HG03342 (cell line): ENCODE measurements at regions not wholly inside any gene's neighbourhood (a gene's known extent, or its start where the extent isn't known, plus 50 kb on each side); places are given as distances from the start of the nearest gene placed in this dataset.
"Not testable (repeated sequence)": the region's sequence is repeated elsewhere in the genome, so short reads cannot be mapped to it uniquely, and the experiment has no call there.

Experiments
- ATAC-seq: cut with Tn5 transposase; IDR thresholded peaks from one replicate; pipeline ENCODE4 v1.9.1; 2021; ENCODE audit warnings: mild to moderate bottlenecking, moderate library complexity; ENCODE audit not compliant: unreplicated experiment

DNA sequence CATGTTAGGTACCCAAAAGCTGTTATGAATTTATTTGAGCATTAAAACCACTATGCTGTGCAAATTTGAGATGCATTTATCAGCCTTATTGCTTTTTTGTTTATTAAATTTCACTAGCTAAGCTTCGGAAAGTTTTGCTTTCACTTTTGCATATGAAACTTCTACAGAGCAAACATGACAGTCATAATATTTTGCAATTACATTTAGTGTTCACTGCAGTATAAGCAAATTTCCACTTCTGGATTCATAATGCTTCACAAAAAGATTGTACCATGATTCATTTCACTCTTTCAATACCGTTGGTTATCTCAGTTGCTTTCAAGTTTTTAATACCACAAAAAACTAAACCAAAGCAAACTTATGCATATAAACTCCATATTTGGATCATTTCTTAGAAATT is 228.7 kb upstream of the SLC8A1 start:
- ATAC-seq, result peak; percentile 96

DNA sequence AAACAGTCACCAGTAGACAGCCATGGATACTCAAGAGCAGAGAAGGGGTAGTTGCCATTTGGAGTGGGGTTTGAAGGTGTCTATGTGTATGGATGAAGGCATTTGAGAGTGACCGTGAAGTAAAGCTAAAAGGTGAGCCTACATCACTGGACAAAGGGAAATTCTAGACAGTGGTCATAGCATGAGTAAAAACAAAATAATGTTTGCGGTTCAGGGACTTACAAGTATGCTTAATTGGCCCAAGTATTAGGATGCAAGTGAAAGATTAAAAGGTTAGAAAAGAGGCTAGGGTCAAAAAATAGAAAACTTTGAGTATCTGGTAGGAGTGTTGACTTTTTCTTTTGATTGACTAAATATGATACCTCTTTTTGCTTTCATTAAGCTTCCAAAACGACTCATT is 238.1 kb upstream of the SLC8A1 start:
- ATAC-seq, result no peak

DNA sequence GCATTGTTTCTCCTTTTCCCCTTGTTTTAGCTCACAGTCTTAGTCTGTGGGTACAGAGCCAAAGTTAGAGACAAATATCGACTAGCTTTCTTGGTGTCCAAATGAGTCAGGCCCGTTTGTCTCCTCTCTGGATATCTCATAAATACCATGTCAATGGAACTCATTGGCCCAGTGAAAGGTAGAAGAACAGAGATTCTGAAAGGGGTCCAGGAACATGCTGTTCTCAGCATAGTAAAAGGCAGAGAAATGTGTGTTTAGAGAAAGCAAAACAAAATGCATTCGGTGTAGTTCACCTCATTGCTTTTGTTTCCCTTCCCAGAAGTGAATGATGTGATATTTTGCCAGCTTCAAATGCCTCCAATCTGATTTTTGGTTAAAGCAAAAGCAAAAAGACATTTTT is 238.6 kb upstream of the SLC8A1 start:
- ATAC-seq, result no peak

DNA sequence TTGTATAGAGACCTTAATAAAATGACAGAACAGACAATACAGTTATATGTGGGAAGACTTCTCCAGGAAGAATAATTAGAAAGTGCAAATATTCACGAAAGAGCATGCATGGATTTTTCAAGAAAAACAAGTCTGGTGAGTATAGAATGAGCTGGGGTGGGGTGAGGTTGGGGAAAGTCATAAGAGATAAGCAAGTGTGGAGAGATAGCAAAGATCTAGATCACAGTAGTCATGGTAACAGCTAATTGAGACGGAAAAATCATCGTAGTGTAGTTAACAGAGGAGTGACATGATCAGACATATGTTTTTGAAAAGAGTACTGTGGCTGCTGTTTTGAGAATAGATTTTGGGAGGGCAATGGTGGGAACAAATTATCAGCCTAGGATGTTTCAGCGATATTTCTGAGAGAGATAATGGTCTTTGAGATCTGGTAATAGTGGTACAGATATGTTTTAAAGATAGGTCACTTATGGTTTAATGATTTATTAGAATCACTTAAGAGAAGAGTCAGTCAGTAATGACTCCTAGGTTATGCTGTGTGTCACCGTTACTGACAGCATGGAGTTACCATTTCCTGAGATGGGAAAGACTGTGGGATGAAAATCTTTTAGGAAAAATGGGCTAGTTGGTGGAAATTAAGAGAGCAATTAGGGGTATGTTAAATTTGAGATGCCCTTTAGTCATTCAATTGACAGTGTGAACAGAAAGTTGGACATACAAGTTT is 248.5 kb upstream of the SLC8A1 start:
- no peak for ATAC-seq

DNA sequence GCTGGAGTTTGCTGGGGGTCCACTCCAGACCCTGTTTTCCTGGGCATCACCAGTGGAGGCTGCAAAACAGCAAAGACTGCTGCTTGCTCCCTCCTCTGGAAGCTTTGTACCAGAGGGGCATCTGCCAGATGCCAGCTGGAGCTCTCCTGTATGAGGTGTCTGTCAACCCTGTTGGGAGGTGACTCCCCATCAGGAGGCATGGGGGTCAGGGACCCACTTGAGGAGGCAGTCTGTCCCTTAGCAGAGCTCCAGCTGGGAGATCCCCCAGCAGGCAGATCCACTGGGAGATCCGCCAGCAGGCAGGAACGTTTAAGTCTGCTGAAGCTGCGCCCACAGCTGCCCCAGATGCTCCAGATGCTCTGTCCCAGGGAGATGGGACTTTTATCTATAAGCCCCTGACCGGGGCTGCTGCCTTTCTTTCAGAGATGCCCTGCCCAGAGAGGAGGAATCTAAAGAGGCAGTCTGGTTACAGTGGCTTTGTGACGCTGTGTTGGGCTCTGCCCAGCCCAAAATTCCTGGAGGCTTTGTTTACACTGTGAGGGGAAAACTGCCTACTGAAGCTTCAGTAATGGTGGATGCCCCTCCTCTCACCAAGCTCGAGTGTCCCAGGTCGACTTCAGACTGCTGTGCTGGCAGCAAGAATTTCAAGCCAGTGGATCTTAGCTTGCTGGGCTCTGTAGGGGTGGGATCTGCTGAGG is 260.5 kb upstream of the SLC8A1 start:
- not testable (repeated sequence) for ATAC-seq

DNA sequence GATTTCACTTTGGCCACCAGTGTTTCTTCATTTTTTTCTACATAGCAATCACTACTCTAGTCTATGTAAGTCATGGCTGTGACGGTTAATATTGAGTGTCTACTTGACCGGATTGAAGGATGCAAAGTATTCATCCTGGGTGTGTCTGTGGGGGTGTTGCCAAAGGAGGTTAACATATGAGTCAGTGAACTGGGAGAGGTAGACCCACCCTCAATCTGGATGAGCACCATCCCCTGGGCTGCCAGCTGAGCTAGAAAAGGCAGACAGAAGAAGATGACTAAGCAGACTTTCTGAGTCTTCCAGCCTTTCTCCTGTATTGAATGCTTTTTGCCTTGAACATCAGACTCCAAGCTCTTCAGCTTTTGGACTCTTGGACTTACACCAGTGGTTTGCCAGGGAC is 265.0 kb upstream of the SLC8A1 start:
- ATAC-seq, result no peak

DNA sequence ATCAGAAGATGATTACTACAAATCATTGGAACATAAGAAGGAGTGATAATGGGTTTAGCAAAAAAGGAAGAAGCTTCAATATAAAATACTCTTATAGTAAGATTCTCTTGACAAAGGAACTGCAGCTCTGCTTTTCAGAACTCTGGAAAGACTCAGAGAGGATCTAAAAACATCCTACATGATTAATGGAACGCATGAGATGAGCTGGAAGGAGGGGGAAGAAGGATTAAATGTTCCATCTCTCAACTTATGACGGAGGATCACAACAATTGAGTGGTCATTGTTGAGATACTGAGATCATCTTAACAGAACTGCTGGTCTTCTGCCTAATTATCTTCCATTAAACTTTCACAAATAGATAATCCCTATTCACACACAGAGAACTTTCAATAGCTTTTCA is 267.5 kb upstream of the SLC8A1 start:
- no peak for ATAC-seq

DNA sequence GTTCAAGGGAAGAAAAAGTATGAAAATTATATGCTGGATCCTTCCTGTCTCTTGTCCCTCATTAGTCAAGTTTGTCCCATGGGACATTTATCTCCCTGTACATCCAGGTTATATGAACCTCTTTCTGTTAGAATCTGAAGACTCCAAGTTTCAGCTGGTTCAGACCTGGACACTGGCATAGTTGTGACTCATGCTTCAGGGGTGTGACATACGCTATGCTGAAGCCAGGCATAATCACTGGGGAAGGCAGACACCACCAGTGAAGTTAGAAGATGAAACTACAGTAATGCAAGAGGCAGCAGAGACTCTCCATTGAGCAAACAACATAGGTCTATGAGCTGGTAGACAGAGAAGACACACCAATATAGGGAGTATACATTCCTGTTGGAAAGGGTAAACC is 269.7 kb upstream of the SLC8A1 start:
- ATAC-seq, result no peak

DNA sequence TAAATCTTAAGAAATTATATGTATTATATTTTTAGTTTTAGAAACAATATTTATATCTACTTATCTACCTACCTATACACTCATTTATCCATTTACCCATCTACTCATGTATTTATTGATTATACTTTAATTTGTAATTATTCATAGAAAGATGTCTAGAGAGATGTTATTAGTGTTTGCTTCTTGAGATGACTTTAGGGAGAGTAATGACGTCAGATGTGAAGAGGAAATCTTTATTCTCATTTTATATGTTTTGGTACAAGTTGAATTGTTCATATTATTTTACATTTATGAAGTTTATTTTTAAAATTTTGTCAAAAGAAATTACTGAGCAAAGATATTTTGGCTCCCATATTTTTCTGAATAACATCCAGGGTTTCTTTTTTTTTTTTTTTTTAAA is 271.3 kb upstream of the SLC8A1 start:
- ATAC-seq, result no peak

DNA sequence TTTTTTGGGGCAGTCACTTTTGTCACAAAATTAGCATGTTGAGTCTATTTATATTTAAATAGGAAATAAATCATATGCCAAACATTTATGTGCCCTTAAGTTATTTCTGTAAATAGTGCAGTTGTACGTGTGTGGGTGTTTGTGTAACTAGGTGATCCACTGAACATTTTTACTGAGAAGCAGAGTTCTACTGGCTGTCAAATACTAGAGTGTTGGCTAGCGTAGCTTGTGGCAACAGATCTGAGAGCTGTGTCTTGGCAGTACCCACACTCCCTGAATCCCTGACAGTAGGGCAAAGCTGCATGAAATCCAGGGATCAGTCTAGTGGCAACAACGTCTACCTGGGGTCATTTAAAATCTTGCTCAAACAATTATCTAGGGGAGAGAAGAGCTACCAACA is 273.1 kb upstream of the SLC8A1 start:
- no peak for ATAC-seq

DNA sequence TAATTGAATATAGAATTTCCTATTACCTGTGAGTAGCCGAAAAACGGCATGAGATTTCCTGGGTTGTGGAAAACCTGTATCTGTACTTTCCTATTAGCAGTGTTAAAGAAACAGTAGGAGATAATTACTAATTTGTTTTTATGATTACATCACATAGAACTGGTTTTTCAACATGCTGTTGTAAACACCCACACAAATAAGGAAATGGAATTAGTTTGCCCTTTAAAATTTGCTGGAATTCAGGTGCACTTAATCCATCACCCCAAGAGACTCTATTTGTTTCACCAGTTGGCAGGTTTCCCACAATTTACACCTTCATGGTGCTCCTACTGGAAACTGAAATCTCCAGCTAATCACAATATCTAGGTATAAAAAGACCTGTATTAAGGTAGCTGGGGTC is 274.1 kb upstream of the SLC8A1 start:
- no peak for ATAC-seq

DNA sequence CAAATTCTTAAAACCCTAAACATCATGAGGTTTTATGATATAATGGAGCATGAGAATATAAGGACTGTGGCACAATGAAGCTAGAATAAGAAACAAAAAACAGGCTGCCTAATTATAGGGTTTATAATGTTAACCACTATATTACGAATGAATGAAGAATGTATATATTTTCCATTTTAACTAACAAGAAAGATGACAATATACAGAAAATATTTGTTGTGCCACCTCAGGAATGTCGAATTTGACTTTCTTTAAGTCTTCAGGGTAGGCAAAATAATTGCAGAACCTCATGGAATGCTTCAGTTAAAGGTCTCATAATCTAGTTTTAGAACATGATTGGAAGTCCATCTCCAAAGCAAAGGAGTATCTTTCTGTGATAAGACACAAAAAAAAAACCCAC is 282.9 kb upstream of the SLC8A1 start:
- ATAC-seq, result no peak

DNA sequence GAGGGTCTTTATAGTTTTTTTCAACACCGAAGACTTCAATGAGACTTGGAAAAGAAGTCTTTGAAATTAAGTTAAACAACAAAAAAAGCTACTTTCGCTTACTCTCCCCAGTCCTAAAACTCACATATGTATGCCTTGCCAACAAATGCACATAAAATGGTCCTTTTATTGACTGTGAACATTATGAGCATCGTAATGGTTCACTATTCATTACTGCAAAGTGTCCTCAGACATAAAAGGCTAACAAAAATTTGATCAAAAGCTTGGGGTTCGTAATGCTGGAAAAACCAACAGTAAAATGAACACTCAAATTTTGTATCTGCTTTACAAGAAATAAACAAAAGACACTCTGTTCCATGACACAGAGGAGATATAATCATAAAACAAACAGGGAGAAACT is 285.3 kb upstream of the SLC8A1 start:
- ATAC-seq, result no peak

DNA sequence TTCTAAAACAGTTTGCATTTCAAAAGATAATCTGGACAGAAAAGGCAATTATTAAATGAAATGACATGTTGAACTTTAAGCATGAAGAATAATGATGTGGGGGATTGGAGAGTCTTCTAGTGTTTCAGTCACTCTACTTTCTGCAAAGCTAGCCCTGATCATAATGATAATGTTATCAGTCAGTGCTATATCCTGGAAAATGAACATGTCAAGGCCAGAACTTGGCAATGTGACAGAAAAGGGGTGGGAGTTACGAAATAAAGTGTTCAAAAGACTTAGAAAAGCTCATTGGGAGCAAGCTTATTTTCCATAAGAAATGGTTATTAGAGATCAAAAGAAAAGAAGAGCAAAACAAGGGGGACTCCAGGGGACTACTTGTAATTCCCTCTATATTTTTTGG is 288.5 kb upstream of the SLC8A1 start:
- ATAC-seq, result no peak

DNA sequence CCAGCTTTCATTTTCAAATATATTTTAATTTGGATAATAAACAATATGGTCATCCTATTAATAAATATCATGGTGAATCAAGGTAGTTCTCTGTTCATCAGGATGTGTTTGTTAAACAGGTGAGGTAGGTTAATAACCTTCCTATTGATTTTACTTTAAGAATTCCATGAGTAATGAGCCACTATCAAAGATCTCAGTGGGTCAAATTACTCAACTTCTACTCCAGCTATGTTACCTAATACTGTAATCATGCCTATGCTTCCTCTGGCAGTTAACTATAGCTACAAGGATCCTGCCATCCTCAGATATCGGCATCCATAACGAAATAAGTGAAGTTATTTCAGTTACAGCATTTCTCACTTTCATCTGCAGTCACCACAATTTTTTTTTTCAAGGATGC is 289.6 kb upstream of the SLC8A1 start:
- no peak for ATAC-seq

DNA sequence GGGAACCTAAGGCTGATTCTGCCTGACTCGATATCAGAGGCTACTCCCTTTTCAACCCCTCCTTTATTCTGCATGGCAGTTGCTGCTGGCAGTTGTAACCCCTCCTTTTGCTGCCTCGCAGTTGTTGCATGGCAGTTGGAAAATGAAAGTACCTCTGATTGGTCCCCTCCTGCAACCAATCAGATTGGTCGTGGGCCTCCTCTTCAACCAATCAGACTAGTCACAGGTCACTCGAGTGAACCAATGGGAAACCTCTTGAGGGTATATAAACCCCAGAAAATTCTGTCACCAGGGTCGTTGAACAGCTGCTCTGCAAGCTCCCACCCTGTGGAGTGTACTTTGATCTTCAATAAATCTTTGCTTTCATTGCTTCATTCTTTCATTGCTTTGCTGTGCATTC is 294.3 kb upstream of the SLC8A1 start:
- no peak for ATAC-seq

DNA sequence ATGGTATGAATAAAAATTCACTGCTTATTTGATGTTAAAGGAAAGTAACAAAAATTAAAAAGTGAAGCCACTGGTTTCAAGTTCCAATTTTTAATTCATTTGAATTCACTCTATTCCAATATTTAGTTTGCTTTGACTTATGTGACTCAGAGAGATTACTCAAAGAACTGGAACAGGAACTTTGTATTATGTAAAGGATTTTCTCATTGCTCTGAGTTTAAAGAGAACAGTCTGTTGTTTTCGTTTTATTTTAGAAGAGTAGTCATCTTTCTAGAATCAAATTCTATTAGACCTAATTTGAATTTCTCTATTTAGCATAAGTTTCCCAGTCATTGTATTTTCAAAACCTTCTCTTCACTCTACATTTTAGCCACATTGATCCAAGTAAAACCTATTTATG is 300.1 kb upstream of the SLC8A1 start:
- ATAC-seq, result no peak

DNA sequence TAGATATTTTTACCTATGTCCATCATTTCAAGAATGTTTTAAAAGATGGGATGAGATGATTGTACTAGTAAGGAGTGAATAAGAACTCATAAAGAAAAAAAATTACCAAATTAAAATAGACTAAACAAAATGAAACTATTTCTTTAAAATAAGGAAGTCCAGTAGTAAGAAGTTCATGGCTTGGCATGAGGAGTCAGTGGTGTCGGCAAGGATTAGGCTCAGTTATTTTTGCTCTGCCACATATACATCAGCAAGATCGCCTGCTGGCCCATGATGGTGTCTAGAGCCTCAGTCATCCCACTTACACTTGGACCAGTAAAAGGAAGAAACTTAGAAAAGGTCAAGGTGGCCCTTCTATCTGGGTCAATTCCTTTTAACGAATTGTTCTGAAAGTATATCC is 300.9 kb upstream of the SLC8A1 start:
- ATAC-seq, result no peak

DNA sequence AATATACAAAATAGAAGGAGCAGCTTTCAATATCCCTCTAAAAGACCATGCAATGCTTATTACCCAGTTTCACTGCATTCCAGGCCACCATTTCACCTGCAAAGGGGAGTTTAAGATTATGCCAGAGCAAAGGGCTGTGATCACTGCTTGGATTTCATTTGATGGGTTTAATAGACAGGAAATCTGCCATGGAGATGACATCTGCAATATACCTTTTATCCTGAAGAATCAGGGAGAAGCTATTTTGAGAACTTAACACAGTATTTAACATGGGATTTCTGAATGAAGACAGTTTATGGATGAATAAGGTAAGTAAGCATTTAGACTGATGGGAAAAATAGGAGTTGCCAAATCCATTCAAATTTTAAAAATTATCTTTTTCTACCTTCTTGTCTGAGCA is 303.0 kb upstream of the SLC8A1 start:
- no peak for ATAC-seq

DNA sequence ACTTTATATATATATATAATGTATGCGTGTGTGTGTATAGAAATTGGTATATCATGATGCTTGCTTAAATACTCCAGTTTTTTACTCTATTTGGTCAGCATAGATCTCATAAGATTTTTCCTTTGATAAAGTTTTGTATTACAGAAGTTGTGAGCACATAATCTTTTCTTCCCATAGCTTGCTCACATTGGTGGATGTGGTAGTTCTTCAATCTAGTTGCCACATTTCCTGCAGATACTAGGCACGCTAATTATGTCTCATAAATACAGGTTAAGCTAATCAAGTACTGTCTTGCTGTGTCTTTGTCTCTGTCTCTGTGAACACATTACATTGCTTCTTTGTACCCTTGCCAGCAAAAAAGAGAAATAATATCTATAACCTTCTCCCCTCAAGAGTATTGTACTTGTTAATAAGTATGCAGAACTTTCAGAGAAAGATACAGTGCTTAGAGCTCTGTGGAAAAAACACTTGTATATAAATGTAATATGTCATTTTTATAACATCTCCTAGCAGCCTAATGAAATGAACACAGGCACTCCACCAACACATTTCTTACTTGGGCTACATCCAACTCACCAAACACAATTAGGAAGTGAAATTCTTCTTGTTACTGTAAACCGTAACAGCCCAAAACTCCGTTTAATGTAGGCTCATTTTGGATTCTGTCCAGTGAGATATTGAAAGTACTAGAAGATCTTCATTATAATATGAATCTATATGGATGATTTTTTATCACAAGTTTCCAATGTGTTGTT is 306.7 kb upstream of the SLC8A1 start:
- ATAC-seq, result no peak

DNA sequence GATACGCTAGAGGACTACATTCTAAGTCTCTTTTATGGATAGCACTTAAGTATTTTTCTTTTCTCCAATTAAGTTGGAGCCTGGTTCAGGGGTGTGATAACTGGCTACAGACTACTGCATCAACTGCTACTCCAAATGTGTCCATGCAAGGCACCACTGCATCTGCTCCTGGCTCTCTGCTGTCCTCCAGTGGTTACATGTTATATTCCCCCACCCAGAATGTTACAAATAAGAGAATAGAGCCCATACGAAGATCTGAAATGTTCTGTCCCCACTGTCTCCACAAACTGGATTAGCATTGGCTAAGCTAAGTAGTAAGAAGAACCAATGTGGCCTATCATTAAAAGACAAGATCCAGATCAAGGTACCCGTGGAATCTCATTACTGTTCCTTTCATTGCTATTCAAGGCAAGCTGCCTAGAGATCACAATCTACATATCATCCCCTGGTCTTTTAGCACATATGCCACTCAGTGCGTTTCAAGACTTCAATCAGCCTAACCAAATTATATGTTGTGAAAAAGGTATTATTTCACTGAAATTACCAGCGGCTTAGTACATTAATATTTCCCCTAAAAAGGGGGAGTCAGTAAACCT is 308.3 kb upstream of the SLC8A1 start:
- ATAC-seq, result peak; percentile 74

DNA sequence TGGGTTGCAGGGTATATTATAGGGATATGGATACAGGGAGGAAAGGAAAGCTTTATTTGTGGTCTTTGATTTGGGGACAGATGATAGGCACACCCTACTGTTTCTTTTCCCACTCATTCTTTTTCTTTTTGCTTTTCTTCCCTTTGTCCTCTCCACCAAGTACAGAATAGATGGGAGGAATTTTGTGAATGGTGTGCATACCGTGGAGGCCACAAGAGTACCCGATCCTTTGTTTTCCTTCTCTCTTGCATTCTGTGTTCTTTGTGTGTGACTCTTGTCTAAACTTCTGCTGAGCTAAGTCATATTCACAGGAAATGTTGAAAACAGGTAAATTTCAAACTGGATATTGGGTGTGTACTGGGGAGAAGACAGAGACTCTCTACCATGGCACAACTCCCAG is 321.4 kb upstream of the SLC8A1 start:
- no peak for ATAC-seq
